CD4-positive, alpha-beta T cell treated with Interleukin-10 for 1 hour (primary cell): ENCODE measurements at regions not wholly inside any gene's neighbourhood (a gene's known extent, or its start where the extent isn't known, plus 50 kb on each side); places are given as distances from the start of the nearest gene placed in this dataset.

Experiments used
- DNase-seq: peaks from one replicate; pipeline ENCODE4 v3.0.0-alpha.2; 2020

GRCh38 chr2:4408321-4408720 lies 704.9 kb downstream of the DCDC2C start:
- no peak for DNase-seq

GRCh38 chr2:4412637-4413187 lies 709.3 kb downstream of the DCDC2C start:
- no peak for DNase-seq

GRCh38 chr2:4415171-4415570 lies 711.8 kb downstream of the DCDC2C start:
- DNase-seq, result no peak

- DNase-seq, result no peak
These were observed 712.5 kb downstream of the DCDC2C start for GRCh38 chr2:4415810-4416413.

GRCh38 chr2:4416431-4416830 lies 713.1 kb downstream of the DCDC2C start:
- no peak for DNase-seq

- DNase-seq, result no peak
These were observed 714.4 kb downstream of the DCDC2C start for GRCh38 chr2:4417771-4418170.

- DNase-seq, result no peak
These were observed 716.7 kb downstream of the DCDC2C start for GRCh38 chr2:4420032-4420431.

GRCh38 chr2:4424153-4424552 lies 720.8 kb downstream of the DCDC2C start:
- DNase-seq, result no peak

GRCh38 chr2:4427083-4427482 lies 723.7 kb downstream of the DCDC2C start:
- no peak for DNase-seq

GRCh38 chr2:4445821-4446220 lies 742.4 kb downstream of the DCDC2C start:
- DNase-seq, result no peak

- no peak for DNase-seq
These were observed 751.5 kb downstream of the DCDC2C start for GRCh38 chr2:4454907-4455306.

- DNase-seq, result no peak
These were observed 752.2 kb downstream of the DCDC2C start for GRCh38 chr2:4455486-4456155.

GRCh38 chr2:4464634-4465266 lies 761.4 kb downstream of the DCDC2C start:
- no peak for DNase-seq

GRCh38 chr2:4465671-4466070 lies 762.3 kb downstream of the DCDC2C start:
- DNase-seq, result no peak

- DNase-seq, result no peak
These were observed 772.2 kb downstream of the DCDC2C start for GRCh38 chr2:4475618-4476017.

- no peak for DNase-seq
These were observed 779.7 kb downstream of the DCDC2C start for GRCh38 chr2:4483050-4483449.

GRCh38 chr2:4486971-4487370 lies 783.6 kb downstream of the DCDC2C start:
- DNase-seq, result no peak

GRCh38 chr2:4499316-4500030 lies 796.1 kb downstream of the DCDC2C start:
- DNase-seq, result no peak

- DNase-seq, result no peak
These were observed 798.1 kb downstream of the DCDC2C start for GRCh38 chr2:4501525-4501924.

GRCh38 chr2:4502230-4502843 lies 799.0 kb downstream of the DCDC2C start:
- DNase-seq, result no peak

- no peak for DNase-seq
These were observed 804.3 kb downstream of the DCDC2C start for GRCh38 chr2:4507661-4508060.

- DNase-seq, result no peak
These were observed 812.7 kb downstream of the DCDC2C start for GRCh38 chr2:4515871-4516761.
